HG03060 (cell line): ENCODE measurements at regions not wholly inside any gene's neighbourhood (a gene's known extent, or its start where the extent isn't known, plus 50 kb on each side); places are given as distances from the start of the nearest gene placed in this dataset.
"Not testable (repeated sequence)": the region's sequence is repeated elsewhere in the genome, so short reads cannot be mapped to it uniquely, and the experiment has no call there.

Source experiments
- ATAC-seq: cut with Tn5 transposase; IDR thresholded peaks from one replicate; pipeline ENCODE4 v1.9.1; 2021; ENCODE audit warnings: low read depth, moderate number of reproducible peaks; ENCODE audit not compliant: unreplicated experiment

- no peak for ATAC-seq
These were observed 187.9 kb upstream of the IL15 start for GRCh38 chr4:141448490-141448889.

DNA sequence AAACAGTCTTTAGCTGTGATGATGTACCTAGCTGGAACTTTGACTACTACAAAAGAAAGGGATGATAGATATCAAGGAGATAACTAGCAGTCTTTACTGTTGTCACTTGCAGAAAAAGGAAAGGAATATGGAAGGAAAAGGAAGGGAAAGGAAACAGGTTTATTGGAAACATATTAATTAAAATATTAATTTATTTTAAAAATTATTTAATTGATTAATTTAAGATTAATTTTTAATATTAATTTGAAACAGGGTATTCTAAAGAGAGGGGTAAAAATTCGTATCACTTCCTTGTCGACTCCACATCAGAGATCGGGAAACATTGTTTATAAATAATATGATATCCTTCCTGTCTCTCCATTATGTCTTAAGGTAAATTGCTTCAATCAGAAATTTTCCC is 186.5 kb upstream of the IL15 start:
- ATAC-seq = no peak

DNA sequence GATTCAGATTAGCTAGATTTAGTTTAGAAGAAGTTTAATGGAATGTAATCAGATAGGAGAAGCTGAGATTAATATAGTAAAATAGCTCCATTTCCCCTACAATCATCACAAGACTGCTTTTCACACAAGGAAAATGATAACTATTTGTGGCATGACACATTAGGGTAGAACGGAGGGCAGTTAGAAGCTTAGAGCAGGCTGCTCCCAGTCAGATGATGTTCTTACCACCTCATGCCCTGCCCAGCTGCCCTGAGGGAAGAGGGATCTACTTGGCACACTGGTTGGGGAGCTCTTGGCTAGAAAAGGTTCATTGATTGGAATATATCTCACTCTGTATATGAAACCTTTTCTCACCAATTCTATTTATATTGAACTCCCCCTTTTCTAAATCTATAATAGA is 180.7 kb upstream of the IL15 start:
- ATAC-seq = no peak

GRCh38 chr4:141457653-141458052 is 178.7 kb upstream of the IL15 start:
- ATAC-seq = no peak

DNA sequence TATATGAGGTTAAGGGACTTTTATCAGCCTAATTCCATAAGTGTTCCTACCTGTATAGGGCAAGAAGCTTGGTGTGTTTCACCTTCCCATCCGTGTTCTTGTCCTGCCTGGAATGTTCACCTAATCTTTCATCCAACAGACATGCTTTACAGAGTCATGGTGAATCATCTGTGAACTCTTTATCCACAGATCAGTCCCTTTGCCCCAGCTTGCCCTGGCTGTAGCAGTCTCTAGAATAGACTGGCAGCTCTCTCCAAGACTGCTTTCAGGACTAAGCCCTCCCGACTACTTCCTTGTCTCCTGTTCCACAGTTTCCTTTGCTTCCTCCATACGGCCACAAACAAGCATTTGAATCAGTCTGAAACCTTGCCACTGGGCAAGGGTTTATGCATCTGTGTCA is 177.9 kb upstream of the IL15 start:
- ATAC-seq = no peak

- ATAC-seq = no peak
These were observed 177.4 kb upstream of the IL15 start for GRCh38 chr4:141459020-141459419.

- no peak for ATAC-seq
These were observed 174.0 kb upstream of the IL15 start for GRCh38 chr4:141462361-141462760.

- no peak for ATAC-seq
These were observed 172.7 kb upstream of the IL15 start for GRCh38 chr4:141463678-141464077.

DNA sequence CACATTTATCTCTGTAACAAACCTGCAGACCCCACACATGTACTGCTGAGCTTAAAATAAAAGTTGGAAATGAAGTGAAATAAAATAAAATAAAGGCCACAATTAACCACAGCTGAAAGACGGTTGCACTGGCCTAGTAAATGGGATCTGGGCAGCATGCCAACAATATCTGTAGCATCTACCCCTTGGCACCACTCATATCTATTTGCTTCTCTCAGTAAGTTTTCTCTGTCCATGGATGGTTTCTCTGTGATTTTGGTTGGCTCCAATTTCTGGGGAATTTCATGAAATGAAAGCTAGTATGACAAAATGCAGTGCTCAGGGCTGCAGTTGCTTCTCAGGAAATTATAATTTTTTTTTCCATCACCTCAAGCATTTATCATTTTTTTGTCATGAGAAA is 172.0 kb upstream of the IL15 start:
- ATAC-seq = no peak

- ATAC-seq = no peak
These were observed 171.2 kb upstream of the IL15 start for GRCh38 chr4:141465171-141465570.

GRCh38 chr4:141467225-141467624 is 169.2 kb upstream of the IL15 start:
- no peak for ATAC-seq

DNA sequence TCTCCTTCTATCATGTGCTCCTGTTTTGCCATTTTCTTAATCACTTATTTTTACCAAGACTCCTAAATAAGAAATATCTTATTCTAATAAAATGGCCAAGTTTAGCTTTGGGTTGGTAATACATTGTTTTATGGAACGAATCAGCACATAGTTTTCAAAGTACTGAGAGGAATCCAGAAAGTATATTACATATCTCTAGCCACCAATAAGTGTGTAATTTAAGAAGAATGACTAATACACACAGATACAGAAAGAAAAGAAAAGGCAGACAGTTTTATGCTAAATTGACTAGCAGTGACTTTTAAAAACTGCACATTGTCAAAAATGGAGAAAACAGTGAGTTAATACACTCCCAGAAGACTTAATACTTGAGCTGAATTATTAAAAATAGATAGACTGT is 167.0 kb upstream of the IL15 start:
- ATAC-seq = no peak

DNA sequence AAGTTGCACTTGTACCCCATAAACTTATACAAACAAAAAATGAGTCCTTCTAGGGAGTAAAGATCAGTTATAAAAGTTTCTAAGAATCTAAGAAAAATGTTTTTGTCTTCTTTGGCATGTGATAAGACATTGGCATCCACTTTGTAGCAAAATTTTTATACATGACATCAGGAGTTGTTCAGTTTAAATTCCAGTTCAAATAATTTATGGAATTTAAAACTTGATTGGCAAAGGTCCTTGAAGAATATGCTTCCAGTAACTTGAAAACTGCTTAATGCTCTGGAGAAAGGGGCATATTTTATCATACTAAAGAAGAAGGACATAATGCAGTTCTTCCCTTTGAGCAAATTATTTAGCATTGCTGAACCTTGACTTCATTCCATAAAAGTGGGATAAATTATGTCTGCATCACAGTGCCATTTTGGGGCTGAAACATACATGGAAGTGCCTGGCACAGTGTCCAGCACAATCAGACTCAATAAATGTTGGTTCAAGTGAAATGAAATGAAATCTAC is 163.3 kb upstream of the IL15 start:
- ATAC-seq = no peak

GRCh38 chr4:141473952-141474351 is 162.4 kb upstream of the IL15 start:
- ATAC-seq = no peak

- ATAC-seq = no peak
These were observed 155.4 kb upstream of the IL15 start for GRCh38 chr4:141480950-141481349.

DNA sequence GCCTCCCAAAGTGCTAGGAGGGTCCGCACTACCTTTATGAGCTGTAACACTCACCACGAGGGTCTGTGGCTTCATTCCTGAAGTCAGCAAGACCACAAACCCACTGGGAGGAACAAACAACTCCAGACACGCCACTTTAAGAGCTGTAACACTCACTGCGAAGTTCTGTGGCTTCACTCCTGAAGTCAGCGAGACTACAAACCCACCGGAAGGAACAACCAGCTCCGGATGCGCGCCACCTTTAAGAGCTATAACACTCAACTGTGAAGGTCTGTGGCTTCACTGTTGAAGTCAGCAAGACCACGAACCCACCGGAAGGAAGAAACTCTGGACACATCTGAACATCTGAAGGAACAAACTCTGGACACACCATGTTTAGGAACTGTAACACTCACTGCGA is 152.1 kb upstream of the IL15 start:
- ATAC-seq = not testable (repeated sequence)

- no peak for ATAC-seq
These were observed 149.9 kb upstream of the IL15 start for GRCh38 chr4:141486375-141486997.

DNA sequence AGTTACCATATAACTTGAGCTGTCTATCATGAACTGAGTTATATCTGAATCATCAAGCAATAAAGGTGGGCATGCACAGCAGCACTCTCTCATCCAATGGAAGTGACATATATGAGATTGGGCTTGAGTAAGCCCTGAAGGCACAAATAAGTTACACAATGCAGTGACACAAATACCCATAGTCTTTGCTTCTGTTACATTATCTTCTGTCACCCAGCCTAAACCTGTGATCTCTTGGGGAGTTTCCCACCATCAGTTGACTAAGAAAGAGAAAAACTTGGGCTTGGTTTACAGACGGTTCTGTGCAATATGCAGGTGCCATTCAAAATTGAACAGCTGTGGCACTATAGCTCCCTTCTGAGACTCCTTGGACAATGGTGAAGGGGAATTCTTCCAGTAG is 138.8 kb upstream of the IL15 start:
- peak; percentile 88 for ATAC-seq

- ATAC-seq = no peak
These were observed 137.0 kb upstream of the IL15 start for GRCh38 chr4:141499261-141499853.

- ATAC-seq = no peak
These were observed 135.0 kb upstream of the IL15 start for GRCh38 chr4:141501395-141501794.

DNA sequence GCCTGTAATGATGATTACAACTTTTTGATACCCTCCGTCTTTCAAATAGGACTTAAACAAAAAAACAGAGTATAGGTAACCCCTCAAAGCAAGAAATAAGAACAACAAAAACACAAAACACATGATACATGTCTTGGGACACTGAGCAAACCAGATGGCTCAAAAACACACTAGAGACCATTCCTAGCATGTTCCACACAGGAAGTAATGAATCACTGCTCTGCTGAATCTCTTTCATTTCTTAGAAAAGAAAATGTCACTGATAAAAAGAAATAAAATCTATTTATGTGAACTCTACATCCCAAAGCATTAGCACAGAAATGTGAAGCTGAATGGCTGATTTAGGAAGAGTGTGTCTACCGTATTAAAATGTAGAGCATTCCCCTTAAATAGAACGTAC is 134.5 kb upstream of the IL15 start:
- ATAC-seq = no peak

GRCh38 chr4:141502755-141503154 is 133.6 kb upstream of the IL15 start:
- no peak for ATAC-seq
